ENCODE measurements at regions not wholly inside any gene's neighbourhood (a gene's known extent, or its start where the extent isn't known, plus 50 kb on each side); places are given as distances from the start of the nearest gene placed in this dataset.

GRCh38 chr3:188940573-188940932 lies 231.2 kb upstream of the TPRG1 start:
- no peak for DNase-seq (ENCODE audit: low read depth)

GRCh38 chr3:188941103-188941502 lies 230.7 kb upstream of the TPRG1 start:
- no peak for DNase-seq (ENCODE audit: low read depth)

- no peak for DNase-seq (ENCODE audit: low read depth)
Measured at GRCh38 chr3:188942191-188942590, 229.6 kb upstream of the TPRG1 start.

GRCh38 chr3:188943591-188943990 lies 228.2 kb upstream of the TPRG1 start:
- no peak for DNase-seq (ENCODE audit: low read depth)

- no peak for DNase-seq (ENCODE audit: low read depth)
Measured at GRCh38 chr3:188944108-188944507, 227.7 kb upstream of the TPRG1 start.

- no peak for DNase-seq (ENCODE audit: low read depth)
Measured at GRCh38 chr3:188946351-188947240, 225.2 kb upstream of the TPRG1 start.

- no peak for DNase-seq (ENCODE audit: low read depth)
Measured at GRCh38 chr3:188947401-188948280, 224.1 kb upstream of the TPRG1 start.

GRCh38 chr3:188948281-188948996 lies 223.3 kb upstream of the TPRG1 start:
- no peak for DNase-seq (ENCODE audit: low read depth)

- no peak for DNase-seq (ENCODE audit: low read depth)
Measured at GRCh38 chr3:188948997-188949389, 222.8 kb upstream of the TPRG1 start.

- DNase-seq (ENCODE audit: low read depth) = no peak
Measured at GRCh38 chr3:188949456-188949855, 222.3 kb upstream of the TPRG1 start.

- DNase-seq (ENCODE audit: low read depth) = no peak
Measured at GRCh38 chr3:188949996-188950395, 221.8 kb upstream of the TPRG1 start.

GRCh38 chr3:188950832-188951489 lies 220.8 kb upstream of the TPRG1 start:
- no peak for DNase-seq (ENCODE audit: low read depth)

GRCh38 chr3:188951734-188952133 lies 220.0 kb upstream of the TPRG1 start:
- no peak for DNase-seq (ENCODE audit: low read depth)

- peak; percentile 61 for DNase-seq (ENCODE audit: low read depth)
Measured at GRCh38 chr3:188954590-188955208, 217.1 kb upstream of the TPRG1 start.

- no peak for DNase-seq (ENCODE audit: low read depth)
Measured at GRCh38 chr3:188955919-188956318, 215.9 kb upstream of the TPRG1 start.

- DNase-seq (ENCODE audit: low read depth) = no peak
Measured at GRCh38 chr3:188956839-188957489, 214.8 kb upstream of the TPRG1 start.

GRCh38 chr3:188959013-188959412 lies 212.8 kb upstream of the TPRG1 start:
- DNase-seq (ENCODE audit: low read depth) = no peak

GRCh38 chr3:188962253-188963247 lies 209.2 kb upstream of the TPRG1 start:
- DNase-seq (ENCODE audit: low read depth) = no peak

- no peak for DNase-seq (ENCODE audit: low read depth)
Measured at GRCh38 chr3:188964957-188965356, 206.8 kb upstream of the TPRG1 start.

GRCh38 chr3:188972310-188972709 lies 199.5 kb upstream of the TPRG1 start:
- no peak for DNase-seq (ENCODE audit: low read depth)
